ENCODE measurements at regions not wholly inside any gene's neighbourhood (a gene's known extent, or its start where the extent isn't known, plus 50 kb on each side); places are given as distances from the start of the nearest gene placed in this dataset.

GRCh38 chr12:39692258-39692853 is 72.8 kb upstream of the ABCD2 start:
- no peaks in the 10 kb centered on the region for H3K79me2 ChIP-seq (ENCODE audit: control insufficient read depth, insufficient read depth, low read length)
- H3K4me2 ChIP-seq (ENCODE audit: insufficient read depth, low read length), result no peak overlapping the region
- ChIA-PET CTCF (ENCODE audit: low intra/inter-chr PET ratio) (interaction anchor here (0.7 kb wide), 1 partner anchor 36 kb away, joined by 3 read pairs; no protein-coding TSS in a partner anchor), POLR2A (no interaction called here)
- DNase-seq (ENCODE audit: extremely low read depth in 1 of 4, low spot score in 3 of 4) (no peak), FAIRE-seq (no peak), ATAC-seq (no peak)
- H3K9me1 ChIP-seq (ENCODE audit: control insufficient read depth, insufficient read depth, low read length), result no peaks in the 10 kb centered on the region
- H3K4me1 ChIP-seq (replicated peaks in 1 of 2; ENCODE audit: control insufficient read depth in 2 of 2, insufficient read depth in 2 of 2, low read length in 2 of 2), result no peaks in the 10 kb centered on the region
- H3K4me3 ChIP-seq, result no peak overlapping the region
- in situ Hi-C loops (cut with MboI), result no loop called here
- BruUV-seq (replicated peaks), result no TSS peak
- H3K9me3 ChIP-seq (replicated peaks; ENCODE audit: control insufficient read depth, insufficient read depth, low read depth, low read length), result no peaks in the 10 kb centered on the region
- H2AFZ ChIP-seq (ENCODE audit: low read depth, low read length), result no peak overlapping the region
- H3K27ac ChIP-seq (ENCODE audit: extremely low read depth, low read depth, low read length), result no peak overlapping the region
- no peaks in the 10 kb centered on the region for H4K20me1 ChIP-seq (replicated peaks; ENCODE audit: control insufficient read depth, insufficient read depth, low read length)
- TF ChIP-seq RBM17 (IDR thresholded peaks at IDR 0.05; ENCODE audit: borderline replicate concordance, low read depth, low read length) (no peak), RAD21 (CRISPR knock-in tag; conservative IDR thresholded peaks at IDR 0.05 in 1 of 2, IDR thresholded peaks at IDR 0.05 in 1 of 2) (peak in 1 of 2 experiments; percentile 33; a peak in 2 of 4 replicates), NR0B1 (IDR thresholded peaks at IDR 0.05; ENCODE audit: partially characterized antibody) (no peak), CTCF (IDR thresholded peaks at IDR 0.05 in 2 of 3, conservative IDR thresholded peaks at IDR 0.05 in 1 of 3; ENCODE audit: insufficient read depth in 2 of 3, low read depth in 1 of 3, low read length in 3 of 3) (peak in 1 of 3 experiments; percentile 18; a peak in 1 of 6 replicates), ASH1L (IDR thresholded peaks at IDR 0.05; ENCODE audit: borderline replicate concordance, low read depth, partially characterized antibody) (no peak), STAT6 (CRISPR knock-in tag; IDR thresholded peaks at IDR 0.05) (no peak), HLTF (IDR thresholded peaks at IDR 0.05) (no peak), ZC3H11A (IDR thresholded peaks at IDR 0.05; ENCODE audit: low read depth, low read length) (no peak), CSDE1 (IDR thresholded peaks at IDR 0.05) (no peak), CC2D1A (IDR thresholded peaks at IDR 0.05) (no peak), MCM5 (IDR thresholded peaks at IDR 0.05; ENCODE audit: low read depth) (no peak)
- H3K27me3 ChIP-seq (ENCODE audit: control insufficient read depth in 2 of 2, insufficient read depth in 2 of 2, low read length in 2 of 2), result no peaks in the 10 kb centered on the region
- intact Hi-C loops (cut with micrococcal nuclease), result no loop called here
- H3K36me3 ChIP-seq (ENCODE audit: control insufficient read depth, insufficient read depth, low read length), result no peaks in the 10 kb centered on the region
- 8% methylated on average over 1 of the region's 1 CpG for WGBS (ENCODE audit: insufficient coverage, low coverage, missing lambda C conversion rate)
- H3K9ac ChIP-seq (ENCODE audit: insufficient read depth in 1 of 2, low read depth in 2 of 2, low read length in 2 of 2), result no peak overlapping the region

Data from K562 (cell line).